22Rv1 (cell line): ENCODE measurements at regions not wholly inside any gene's neighbourhood (a gene's known extent, or its start where the extent isn't known, plus 50 kb on each side); places are given as distances from the start of the nearest gene placed in this dataset.
"Not testable (repeated sequence)": the region's sequence is repeated elsewhere in the genome, so short reads cannot be mapped to it uniquely, and the experiment has no call there.

ENCODE experiments used
- H3K27ac ChIP-seq: fragments of 450-650 bp; 2 replicates; pipeline ENCODE4 v1.5.1; 2017
- CTCF ChIP-seq: fragments of 450-650 bp; IDR thresholded peaks from 2 replicates; pipeline ENCODE4 v1.5.1; 2017; ENCODE audit warnings: mild to moderate bottlenecking
- ZFX ChIP-seq: fragments of 450-650 bp; IDR thresholded peaks from 2 replicates; pipeline ENCODE4 v1.6.1; 2017; ENCODE audit warnings: antibody characterized with exemption, borderline replicate concordance

GRCh38 chr7:110283056-110283455, 807.9 kb upstream of the LRRN3 start:
- TF ChIP-seq CTCF (no peak), ZFX (no peak)
- H3K27ac ChIP-seq, result no peak overlapping the region

GRCh38 chr7:110291430-110291829, 799.5 kb upstream of the LRRN3 start:
- H3K27ac ChIP-seq, result no peak overlapping the region
- TF ChIP-seq ZFX (no peak), CTCF (no peak)

- no peak overlapping the region for H3K27ac ChIP-seq
- TF ChIP-seq CTCF, result no peak
- TF ChIP-seq ZFX, result no peak
Measured at GRCh38 chr7:110296321-110296720, 794.6 kb upstream of the LRRN3 start.

GRCh38 chr7:110307776-110308175, 783.2 kb upstream of the LRRN3 start:
- no peak for TF ChIP-seq ZFX
- no peak for TF ChIP-seq CTCF
- no peak overlapping the region for H3K27ac ChIP-seq

GRCh38 chr7:110308791-110309190, 782.1 kb upstream of the LRRN3 start:
- TF ChIP-seq ZFX (no peak), CTCF (no peak)

GRCh38 chr7:110309941-110310340, 781.0 kb upstream of the LRRN3 start:
- no peak overlapping the region for H3K27ac ChIP-seq
- no peak for TF ChIP-seq ZFX

More at GRCh38 chr7:110308791-110309190, 782.1 kb upstream of the LRRN3 start:
- H3K27ac ChIP-seq, result no peak overlapping the region

GRCh38 chr7:110311556-110311955, 779.4 kb upstream of the LRRN3 start:
- TF ChIP-seq CTCF, result no peak
- no peak for TF ChIP-seq ZFX
- no peak overlapping the region for H3K27ac ChIP-seq

- no peak overlapping the region for H3K27ac ChIP-seq
Measured at GRCh38 chr7:110317541-110318265, 773.2 kb upstream of the LRRN3 start.

GRCh38 chr7:110320285-110320684, 770.6 kb upstream of the LRRN3 start:
- H3K27ac ChIP-seq, result not testable (repeated sequence)

More at GRCh38 chr7:110317541-110318265, 773.2 kb upstream of the LRRN3 start:
- TF ChIP-seq ZFX, result no peak
- no peak for TF ChIP-seq CTCF
